ENCODE measurements at regions not wholly inside any gene's neighbourhood (a gene's known extent, or its start where the extent isn't known, plus 50 kb on each side); places are given as distances from the start of the nearest gene placed in this dataset.
A peak's percentile ranks its signal among the peaks of the same experiment; 100 is the strongest.

GRCh38 chr2:16900405-16901025 lies 234.9 kb upstream of the CYRIA start:
- no peaks in the 10 kb centered on the region for H3K36me3 ChIP-seq
- no peaks in the 10 kb centered on the region for H3K9me3 ChIP-seq
- H3K4me3 ChIP-seq = no peak overlapping the region
- no peaks in the 10 kb centered on the region for H3K27me3 ChIP-seq
- DNase-seq = peak in 1 of 4 donors; percentile 6
- H3K4me1 ChIP-seq = no peaks in the 10 kb centered on the region
- peak; percentile 57 for ATAC-seq
- no peak overlapping the region for H3K27ac ChIP-seq
- peak; percentile 21 to 28 for TF ChIP-seq CTCF (IDR thresholded peaks at IDR 0.05)
- intact Hi-C loops (cut with DNase I) = no loop called here

DNA sequence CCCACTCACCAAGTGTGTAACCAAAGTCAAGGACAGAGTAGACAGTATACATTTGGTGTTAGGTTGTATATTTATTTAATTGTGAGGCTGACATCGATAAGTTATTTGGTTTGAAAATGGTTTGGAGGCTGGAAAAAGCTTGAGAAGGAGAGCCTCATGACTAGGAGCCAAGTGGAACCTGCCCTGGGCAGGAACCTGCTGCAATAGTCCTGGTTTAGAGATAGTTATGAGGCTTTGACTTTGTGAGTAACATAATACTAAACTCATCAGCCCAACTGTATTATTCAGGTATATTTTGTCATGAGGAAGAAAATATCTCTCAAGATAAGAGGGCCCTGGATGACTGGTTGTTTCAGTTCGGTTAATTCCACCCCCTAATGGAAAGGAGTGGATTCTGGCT lies 234.3 kb upstream of the CYRIA start:
- H3K27ac ChIP-seq = no peak overlapping the region
- DNase-seq = no peak
- no peak for ATAC-seq

DNA sequence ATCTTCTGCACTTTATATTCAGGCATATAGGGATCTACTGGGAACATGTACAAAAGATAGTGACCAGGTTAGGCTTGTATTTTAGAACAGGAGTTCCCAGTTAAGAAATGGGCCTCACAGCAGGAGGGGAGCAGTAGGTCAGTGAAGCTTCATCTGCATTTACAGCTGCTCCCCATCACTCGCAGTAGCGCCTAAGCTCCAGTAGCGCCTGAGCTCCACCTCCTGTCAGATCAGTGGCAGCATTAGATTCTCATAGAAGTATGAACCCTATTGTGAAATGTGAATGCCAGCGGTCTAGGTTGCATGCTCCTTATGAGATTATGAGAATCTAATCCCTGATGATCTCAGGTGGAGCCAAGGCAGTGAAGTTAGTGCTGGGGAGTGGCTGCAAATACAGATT lies 224.4 kb upstream of the CYRIA start:
- Histone ChIP-seq H3K27me3 (no peaks in the 10 kb centered on the region), H3K36me3 (no peaks in the 10 kb centered on the region), H3K4me3 (no peak overlapping the region), H3K4me1 (no peaks in the 10 kb centered on the region), H3K27ac (no peak overlapping the region), H3K9me3 (no peaks in the 10 kb centered on the region)
- no peak for TF ChIP-seq CTCF (IDR thresholded peaks at IDR 0.05)
- DNase-seq (peak in 2 of 4 donors; percentile 4 to 15), ATAC-seq (no peak)
- intact Hi-C loops (cut with DNase I) = no loop called here

More for the DNA sequence above, 234.3 kb upstream of the CYRIA start:
- no peak for TF ChIP-seq CTCF (IDR thresholded peaks at IDR 0.05)
- Histone ChIP-seq H3K36me3 (no peaks in the 10 kb centered on the region), H3K9me3 (no peaks in the 10 kb centered on the region), H3K27me3 (no peaks in the 10 kb centered on the region), H3K4me1 (no peaks in the 10 kb centered on the region), H3K4me3 (no peak overlapping the region)
- intact Hi-C loops (cut with DNase I) = no loop called here

GRCh38 chr2:16885027-16885426 lies 219.4 kb upstream of the CYRIA start:
- ATAC-seq (no peak), DNase-seq (no peak)
- H3K4me3 ChIP-seq = no peak overlapping the region
- no peak overlapping the region for H3K27ac ChIP-seq
- intact Hi-C loops (cut with DNase I) = no loop called here
- no peaks in the 10 kb centered on the region for H3K27me3 ChIP-seq
- no peaks in the 10 kb centered on the region for H3K4me1 ChIP-seq
- H3K9me3 ChIP-seq = no peaks in the 10 kb centered on the region
- no peak for TF ChIP-seq CTCF (IDR thresholded peaks at IDR 0.05)
- no peaks in the 10 kb centered on the region for H3K36me3 ChIP-seq

DNA sequence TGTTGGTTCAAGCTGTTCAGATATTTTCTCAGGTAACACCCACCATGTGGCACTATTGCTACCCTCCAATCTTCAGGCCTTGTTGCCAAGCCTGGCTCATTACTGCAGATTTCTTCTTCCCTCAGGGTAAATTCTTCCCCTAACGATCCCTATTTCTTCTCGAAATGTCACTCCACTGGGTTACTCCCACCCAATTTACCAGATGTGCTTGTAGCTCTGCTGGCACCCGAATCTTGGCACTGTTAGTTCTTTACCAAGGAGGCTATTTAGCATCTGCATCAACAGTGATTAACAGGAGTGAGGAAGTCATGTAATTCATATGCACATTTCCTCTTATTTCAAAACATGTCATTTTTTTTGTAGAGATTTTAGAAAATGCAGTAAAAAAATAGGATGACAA lies 217.1 kb upstream of the CYRIA start:
- Histone ChIP-seq H3K4me3 (no peak overlapping the region), H3K27me3 (no peaks in the 10 kb centered on the region), H3K27ac (no peak overlapping the region), H3K36me3 (no peaks in the 10 kb centered on the region), H3K4me1 (no peaks in the 10 kb centered on the region), H3K9me3 (no peaks in the 10 kb centered on the region)
- ATAC-seq = no peak
- no peak for TF ChIP-seq CTCF (IDR thresholded peaks at IDR 0.05)
- no peak for DNase-seq
- intact Hi-C loops (cut with DNase I) = no loop called here

Data from left lung (tissue), 4 donors.